ENCODE measurements at regions not wholly inside any gene's neighbourhood (a gene's known extent, or its start where the extent isn't known, plus 50 kb on each side); places are given as distances from the start of the nearest gene placed in this dataset.

- TF ChIP-seq, protein P1, sequence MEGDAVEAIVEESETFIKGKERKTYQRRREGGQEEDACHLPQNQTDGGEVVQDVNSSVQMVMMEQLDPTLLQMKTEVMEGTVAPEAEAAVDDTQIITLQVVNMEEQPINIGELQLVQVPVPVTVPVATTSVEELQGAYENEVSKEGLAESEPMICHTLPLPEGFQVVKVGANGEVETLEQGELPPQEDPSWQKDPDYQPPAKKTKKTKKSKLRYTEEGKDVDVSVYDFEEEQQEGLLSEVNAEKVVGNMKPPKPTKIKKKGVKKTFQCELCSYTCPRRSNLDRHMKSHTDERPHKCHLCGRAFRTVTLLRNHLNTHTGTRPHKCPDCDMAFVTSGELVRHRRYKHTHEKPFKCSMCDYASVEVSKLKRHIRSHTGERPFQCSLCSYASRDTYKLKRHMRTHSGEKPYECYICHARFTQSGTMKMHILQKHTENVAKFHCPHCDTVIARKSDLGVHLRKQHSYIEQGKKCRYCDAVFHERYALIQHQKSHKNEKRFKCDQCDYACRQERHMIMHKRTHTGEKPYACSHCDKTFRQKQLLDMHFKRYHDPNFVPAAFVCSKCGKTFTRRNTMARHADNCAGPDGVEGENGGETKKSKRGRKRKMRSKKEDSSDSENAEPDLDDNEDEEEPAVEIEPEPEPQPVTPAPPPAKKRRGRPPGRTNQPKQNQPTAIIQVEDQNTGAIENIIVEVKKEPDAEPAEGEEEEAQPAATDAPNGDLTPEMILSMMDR (conservative IDR thresholded peaks at IDR 0.05; ENCODE audit: low read depth, low read length) = no peak
- no peak for TF ChIP-seq EZH2 (IDR thresholded peaks at IDR 0.05; ENCODE audit: borderline replicate concordance, low read depth, low read length, poor library complexity, severe bottlenecking)
These were observed 88.7 kb upstream of the CXCR4 start for GRCh38 chr2:136206613-136207012.
